Pancreas (tissue), 10 donors: ENCODE measurements at regions not wholly inside any gene's neighbourhood (a gene's known extent, or its start where the extent isn't known, plus 50 kb on each side); places are given as distances from the start of the nearest gene placed in this dataset.

Experiments used
- ATAC-seq, 4 donors: fragments of 200-7000 bp; cut with Tn5 transposase; one replicate each; pipeline versions ENCODE4 v1.8.0 to v1.9.1; 2020; ENCODE audit warnings: mild to moderate bottlenecking in 4 of 4, moderate library complexity in 4 of 4
- DNase-seq, 6 donors: peaks; one replicate each; pipeline ENCODE4 v3.0.0-alpha.2; 2020
- FAIRE-seq: peaks from 2 replicates; lab custom pipeline; 2012; peaks lifted over from hg19 to GRCh38; lab: Jason Lieb, UNC
- H3K27ac ChIP-seq, 4 donors: fragments of 200-600 bp; sonication (generic); 1 replicate in 3 of 4; 2 replicates in 1 of 4; pipeline versions ENCODE4 v1.5.0 to v1.8.0; 2020
- H3K27me3 ChIP-seq, 4 donors: fragments of 200-600 bp; one replicate each; pipeline ENCODE4 v1.8.0; 2021
- H3K36me3 ChIP-seq, 3 donors: fragments of 200-600 bp; sonication (generic) in 1 of 3; one replicate each; pipeline versions ENCODE4 v1.5.0 to v1.8.0; 2020 to 2021
- H3K4me1 ChIP-seq, 3 donors: fragments of 200-600 bp; one replicate each; pipeline ENCODE4 v1.8.0; 2021
- H3K4me3 ChIP-seq, 4 donors: fragments of 200-600 bp; sonication (generic) in 2 of 4; one replicate each; pipeline versions ENCODE4 v1.5.0 to v1.8.0; 2020 to 2021
- H3K9me3 ChIP-seq, 4 donors: fragments of 200-600 bp; one replicate each; pipeline ENCODE4 v1.8.0; 2021
- WGBS, 2 donors: extraction: QIAGEN DNeasy Blood & Tissue Kit; methylation state at CpG; one replicate each; pipeline ENCODE4 v1.1.7; 2013; 5-methylcytosine and 5-hydroxymethylcytosine counted together
- intact Hi-C, 3 donors: fragments of 100-400 bp; cut with DNase I; formaldehyde crosslinking; loops; one replicate each; pipeline versions ENCODE4 v1.11.1 to v1.14.2; 2022
- TF ChIP-seq, protein P1 (sequence below), 4 donors: fragments of 200-600 bp; sonication (generic) in 3 of 4; IDR thresholded peaks; one replicate each; pipeline versions ENCODE4 v1.5.0 to v1.8.0; 2021; ENCODE audit warnings: antibody characterized with exemption in 4 of 4
- donor health status: healthy with polysubstance abuse.
- donor health status: DM: no; HTN: no; CAD: no; lungs with moderate emphysema.
- donor health status: DM: no; HTN: no; CAD: no.
- donor health status: control.
- donor health status: control.
- donor health status: Bipolar disorder and iron deficiency.
- donor health status: DM: yes; HTN: yes; CAD: no.
- donor health status: DM: no; HTN: no; CAD: no.
- donor health status: DM: no; HTN: no; CAD: no.
- donor health status: DM: yes; HTN: yes; CAD: no.

DNA sequence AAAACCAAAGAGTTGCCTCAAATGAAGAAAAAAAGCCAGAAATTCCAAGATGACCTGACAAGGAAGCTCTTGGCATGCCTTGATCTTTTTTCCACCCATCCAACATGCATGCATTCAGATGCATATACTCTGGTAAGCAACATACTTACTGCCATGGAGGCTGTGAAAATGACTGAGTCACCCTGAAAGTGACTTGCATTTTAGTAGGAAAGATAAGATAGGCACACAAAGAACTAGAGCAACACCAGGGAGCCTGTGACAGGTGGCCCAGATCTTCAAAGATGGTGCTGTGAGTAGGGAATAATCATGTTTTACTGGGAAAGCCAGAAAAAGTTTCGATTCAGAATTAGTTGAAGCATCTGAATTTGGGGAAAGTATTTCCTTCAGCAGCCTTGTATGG lies 185.1 kb upstream of the SLCO3A1 start:
- DNase-seq (no peak), FAIRE-seq (no peak), ATAC-seq (no peak)
- Histone ChIP-seq H3K4me1 (no peaks in the 10 kb centered on the region), H3K9me3 (no peaks in the 10 kb centered on the region), H3K27me3 (no peaks in the 10 kb centered on the region), H3K4me3 (no peak overlapping the region), H3K27ac (no peak overlapping the region), H3K36me3 (no peaks in the 10 kb centered on the region)
- intact Hi-C loops: no loop called here
- 53 to 59% methylated on average over 1 of the region's 1 CpG for WGBS, 2 donors
- TF ChIP-seq, protein P1, sequence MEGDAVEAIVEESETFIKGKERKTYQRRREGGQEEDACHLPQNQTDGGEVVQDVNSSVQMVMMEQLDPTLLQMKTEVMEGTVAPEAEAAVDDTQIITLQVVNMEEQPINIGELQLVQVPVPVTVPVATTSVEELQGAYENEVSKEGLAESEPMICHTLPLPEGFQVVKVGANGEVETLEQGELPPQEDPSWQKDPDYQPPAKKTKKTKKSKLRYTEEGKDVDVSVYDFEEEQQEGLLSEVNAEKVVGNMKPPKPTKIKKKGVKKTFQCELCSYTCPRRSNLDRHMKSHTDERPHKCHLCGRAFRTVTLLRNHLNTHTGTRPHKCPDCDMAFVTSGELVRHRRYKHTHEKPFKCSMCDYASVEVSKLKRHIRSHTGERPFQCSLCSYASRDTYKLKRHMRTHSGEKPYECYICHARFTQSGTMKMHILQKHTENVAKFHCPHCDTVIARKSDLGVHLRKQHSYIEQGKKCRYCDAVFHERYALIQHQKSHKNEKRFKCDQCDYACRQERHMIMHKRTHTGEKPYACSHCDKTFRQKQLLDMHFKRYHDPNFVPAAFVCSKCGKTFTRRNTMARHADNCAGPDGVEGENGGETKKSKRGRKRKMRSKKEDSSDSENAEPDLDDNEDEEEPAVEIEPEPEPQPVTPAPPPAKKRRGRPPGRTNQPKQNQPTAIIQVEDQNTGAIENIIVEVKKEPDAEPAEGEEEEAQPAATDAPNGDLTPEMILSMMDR (IDR thresholded peaks at IDR 0.05): no peak

DNA sequence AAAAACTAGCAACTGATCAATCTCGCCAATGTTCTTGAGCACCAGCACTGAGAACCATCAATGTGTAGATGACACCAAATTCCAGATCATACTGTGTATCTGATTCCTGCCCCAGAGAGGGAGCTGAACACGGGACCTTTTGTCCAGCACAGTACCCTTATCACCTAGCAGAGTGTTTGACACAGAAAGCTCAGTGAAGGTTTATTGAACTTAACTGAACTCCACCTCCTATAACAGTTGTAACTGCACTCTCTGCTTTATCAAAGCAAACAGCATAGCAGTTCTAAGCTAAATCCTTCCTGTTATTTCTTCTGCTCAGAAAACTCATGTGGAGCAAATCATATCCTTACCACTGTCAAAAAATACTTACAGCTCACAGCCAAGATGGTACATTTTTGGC lies 183.4 kb upstream of the SLCO3A1 start:
- no peaks in the 10 kb centered on the region for H3K27me3 ChIP-seq
- no peaks in the 10 kb centered on the region for H3K4me1 ChIP-seq
- H3K9me3 ChIP-seq: no peaks in the 10 kb centered on the region
- FAIRE-seq: no peak
- TF ChIP-seq, protein P1 (IDR thresholded peaks at IDR 0.05): no peak
- intact Hi-C loops: no loop called here
- no peaks in the 10 kb centered on the region for H3K36me3 ChIP-seq
- no peak for ATAC-seq
- no peak overlapping the region for H3K4me3 ChIP-seq
- DNase-seq: no peak
- H3K27ac ChIP-seq: no peak overlapping the region
- WGBS, 2 donors: 57 to 66% methylated on average over 2 of the region's 2 CpGs

GRCh38 chr15:91678003-91678402 lies 175.5 kb upstream of the SLCO3A1 start:
- DNase-seq (no peak), ATAC-seq (no peak), FAIRE-seq (no peak)
- Histone ChIP-seq H3K27ac (no peak overlapping the region), H3K9me3 (no peaks in the 10 kb centered on the region), H3K4me1 (no peaks in the 10 kb centered on the region), H3K36me3 (no peaks in the 10 kb centered on the region), H3K27me3 (no peaks in the 10 kb centered on the region), H3K4me3 (no peak overlapping the region)
- 52 to 55% methylated on average over 2 of the region's 2 CpGs for WGBS, 2 donors
- intact Hi-C loops: no loop called here
- TF ChIP-seq, protein P1 (IDR thresholded peaks at IDR 0.05): no peak

- H3K36me3 ChIP-seq: no peaks in the 10 kb centered on the region
- no peak for ATAC-seq
- no peak overlapping the region for H3K4me3 ChIP-seq
- intact Hi-C loops: no loop called here
- DNase-seq: no peak
- H3K4me1 ChIP-seq: no peaks in the 10 kb centered on the region
- 57 to 65% methylated on average over 2 of the region's 2 CpGs for WGBS, 2 donors
- no peaks in the 10 kb centered on the region for H3K9me3 ChIP-seq
- no peak overlapping the region for H3K27ac ChIP-seq
- no peak for FAIRE-seq
- H3K27me3 ChIP-seq: no peaks in the 10 kb centered on the region
- TF ChIP-seq, protein P1 (IDR thresholded peaks at IDR 0.05): no peak
These were observed 174.1 kb upstream of the SLCO3A1 start for GRCh38 chr15:91679447-91679846.

DNA sequence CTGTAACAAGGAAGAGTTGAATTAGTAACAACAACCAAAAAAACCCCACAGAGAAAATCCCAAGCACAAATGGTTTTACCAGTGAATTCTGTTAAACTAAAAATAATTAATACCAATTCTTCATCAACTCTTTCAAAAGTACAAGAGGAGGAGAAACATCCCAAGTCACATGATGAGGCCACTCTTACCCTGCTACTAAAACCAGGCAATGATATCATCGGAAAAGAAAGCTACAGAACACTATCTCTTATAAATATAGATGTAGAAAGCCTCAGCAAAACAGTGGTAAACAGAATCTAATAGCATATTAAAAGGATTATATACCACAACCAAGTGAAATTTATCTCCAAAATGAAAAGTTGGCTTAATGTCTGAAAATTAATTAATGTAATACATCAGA lies 168.1 kb upstream of the SLCO3A1 start:
- no peaks in the 10 kb centered on the region for H3K9me3 ChIP-seq
- no peak overlapping the region for H3K4me3 ChIP-seq
- FAIRE-seq (no peak), DNase-seq (no peak), ATAC-seq (no peak)
- intact Hi-C loops: no loop called here
- H3K4me1 ChIP-seq: no peaks in the 10 kb centered on the region
- H3K27ac ChIP-seq: no peak overlapping the region
- TF ChIP-seq, protein P1 (IDR thresholded peaks at IDR 0.05): no peak
- 64 to 69% methylated on average over 1 of the region's 1 CpG for WGBS, 2 donors
- H3K27me3 ChIP-seq: no peaks in the 10 kb centered on the region
- H3K36me3 ChIP-seq: no peaks in the 10 kb centered on the region
